GM12878 (cell line): ENCODE measurements at regions not wholly inside any gene's neighbourhood (a gene's known extent, or its start where the extent isn't known, plus 50 kb on each side); places are given as distances from the start of the nearest gene placed in this dataset.

ENCODE experiments used
- ETV6 ChIP-seq, 2 experiments: fragments of 450-650 bp in 1 of 2; IDR thresholded peaks in 1 of 2; conservative IDR thresholded peaks in 1 of 2; 2 replicates each; pipeline ENCODE4 v1.6.1; 2014; ENCODE audit warnings: antibody characterized with exemption in 1 of 2, borderline replicate concordance in 1 of 2, low read depth in 1 of 2, mild to moderate bottlenecking in 1 of 2, moderate library complexity in 1 of 2
- EZH2 ChIP-seq: IDR thresholded peaks from 2 replicates; pipeline ENCODE4 v1.6.1; 2012; ENCODE audit warnings: low read depth, mild to moderate bottlenecking, control low read depth, inconsistent platforms, low read length, borderline replicate concordance; ENCODE audit not compliant: control insufficient read depth
- MLLT1 ChIP-seq: fragments of 450-650 bp; IDR thresholded peaks from 2 replicates; pipeline ENCODE4 v1.6.1; 2016; ENCODE audit warnings: mild to moderate bottlenecking
- RCOR1 ChIP-seq: conservative IDR thresholded peaks from 2 replicates; pipeline ENCODE4 v1.6.1; 2012; ENCODE audit warnings: low read depth, low read length, improper control_type of control experiment
- SMC3 ChIP-seq: IDR thresholded peaks from 2 replicates; pipeline ENCODE4 v1.6.1; 2011; ENCODE audit warnings: low read length, improper control_type of control experiment, borderline replicate concordance
- SRF ChIP-seq, 2 experiments: IDR thresholded peaks; 2 replicates each; pipeline ENCODE4 v1.6.1; 2011; ENCODE audit warnings: low read depth in 2 of 2, low read length in 2 of 2, mild to moderate bottlenecking in 1 of 2, moderate library complexity in 1 of 2
- YY1 ChIP-seq: IDR thresholded peaks from 2 replicates; pipeline ENCODE4 v1.6.1; 2011; ENCODE audit warnings: low read depth, mild to moderate bottlenecking, low read length
- ZBED1 ChIP-seq: IDR thresholded peaks from 2 replicates; pipeline ENCODE4 v1.6.1; 2016; ENCODE audit warnings: borderline replicate concordance
- ZBTB40 ChIP-seq: fragments of 450-650 bp; IDR thresholded peaks from 2 replicates; pipeline ENCODE4 v1.6.1; 2016; ENCODE audit warnings: mild to moderate bottlenecking, moderate library complexity, borderline replicate concordance
- TF ChIP-seq, protein P1 (sequence below): IDR thresholded peaks from 2 replicates; pipeline ENCODE4 v1.6.1; 2011; ENCODE audit warnings: borderline replicate concordance, low read depth, mild to moderate bottlenecking, moderate library complexity, low read length; ENCODE audit not compliant: insufficient read depth, poor library complexity, severe bottlenecking

DNA sequence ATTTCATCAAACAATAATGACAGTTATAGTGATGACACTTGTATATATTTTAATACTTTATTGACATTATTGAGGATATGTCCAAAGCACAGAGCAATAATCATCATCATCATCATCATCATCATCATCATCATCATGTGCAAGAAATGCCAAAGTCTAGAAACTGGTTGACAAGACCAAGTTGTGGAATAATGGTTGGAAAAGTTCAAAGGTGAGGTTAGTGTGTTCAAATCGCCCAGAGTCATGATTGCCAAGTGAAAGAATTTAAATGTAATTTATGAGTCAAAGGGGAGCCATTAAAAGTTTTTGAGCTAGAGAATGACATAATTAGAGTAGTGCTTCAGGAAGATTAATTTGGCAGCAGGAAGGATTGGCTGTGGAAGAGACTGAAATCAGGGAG is 852.4 kb downstream of the SORCS1 start:
- no peak for TF ChIP-seq SMC3
- TF ChIP-seq ETV6 (conservative IDR thresholded peaks at IDR 0.05 in 1 of 2, IDR thresholded peaks at IDR 0.05 in 1 of 2; ENCODE audit: borderline replicate concordance in 1 of 2, low read depth in 1 of 2) = no peak
- TF ChIP-seq, protein P1, sequence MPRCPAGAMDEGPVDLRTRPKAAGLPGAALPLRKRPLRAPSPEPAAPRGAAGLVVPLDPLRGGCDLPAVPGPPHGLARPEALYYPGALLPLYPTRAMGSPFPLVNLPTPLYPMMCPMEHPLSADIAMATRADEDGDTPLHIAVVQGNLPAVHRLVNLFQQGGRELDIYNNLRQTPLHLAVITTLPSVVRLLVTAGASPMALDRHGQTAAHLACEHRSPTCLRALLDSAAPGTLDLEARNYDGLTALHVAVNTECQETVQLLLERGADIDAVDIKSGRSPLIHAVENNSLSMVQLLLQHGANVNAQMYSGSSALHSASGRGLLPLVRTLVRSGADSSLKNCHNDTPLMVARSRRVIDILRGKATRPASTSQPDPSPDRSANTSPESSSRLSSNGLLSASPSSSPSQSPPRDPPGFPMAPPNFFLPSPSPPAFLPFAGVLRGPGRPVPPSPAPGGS = no peak
- TF ChIP-seq YY1 = no peak
- TF ChIP-seq MLLT1 = no peak
- no peak for TF ChIP-seq EZH2
- no peak for TF ChIP-seq SRF (IDR thresholded peaks at IDR 0.05; ENCODE audit: low read depth in 2 of 2, low read length in 2 of 2)
- no peak for TF ChIP-seq RCOR1
- TF ChIP-seq ZBTB40 = no peak
- no peak for TF ChIP-seq ZBED1
